ENCODE measurements at regions not wholly inside any gene's neighbourhood (a gene's known extent, or its start where the extent isn't known, plus 50 kb on each side); places are given as distances from the start of the nearest gene placed in this dataset.

GRCh38 chr3:40608091-40608490 lies 83.3 kb downstream of the ZNF621 start:
- TF ChIP-seq POLR2A (conservative IDR thresholded peaks at IDR 0.05) (no peak), MNT (conservative IDR thresholded peaks at IDR 0.05) (no peak), HOMEZ (CRISPR knock-in tag; IDR thresholded peaks at IDR 0.05) (no peak), NFIC (IDR thresholded peaks at IDR 0.05) (no peak), NFE2 (IDR thresholded peaks at IDR 0.05; ENCODE audit: low read depth) (no peak), RAD21 (CRISPR knock-in tag; conservative IDR thresholded peaks at IDR 0.05 in 1 of 2, IDR thresholded peaks at IDR 0.05 in 1 of 2) (no peak), BACH1 (tag; IDR thresholded peaks at IDR 0.05) (no peak), ETV6 (IDR thresholded peaks at IDR 0.05; ENCODE audit: borderline replicate concordance in 1 of 2, low read depth in 2 of 2, low read length in 1 of 2) (no peak), ETV6 (CRISPR knock-in tag; IDR thresholded peaks at IDR 0.05; ENCODE audit: borderline replicate concordance) (no peak), ZBTB34 (CRISPR knock-in tag; IDR thresholded peaks at IDR 0.05) (no peak)
